ENCODE measurements at regions not wholly inside any gene's neighbourhood (a gene's known extent, or its start where the extent isn't known, plus 50 kb on each side); places are given as distances from the start of the nearest gene placed in this dataset.

DNA sequence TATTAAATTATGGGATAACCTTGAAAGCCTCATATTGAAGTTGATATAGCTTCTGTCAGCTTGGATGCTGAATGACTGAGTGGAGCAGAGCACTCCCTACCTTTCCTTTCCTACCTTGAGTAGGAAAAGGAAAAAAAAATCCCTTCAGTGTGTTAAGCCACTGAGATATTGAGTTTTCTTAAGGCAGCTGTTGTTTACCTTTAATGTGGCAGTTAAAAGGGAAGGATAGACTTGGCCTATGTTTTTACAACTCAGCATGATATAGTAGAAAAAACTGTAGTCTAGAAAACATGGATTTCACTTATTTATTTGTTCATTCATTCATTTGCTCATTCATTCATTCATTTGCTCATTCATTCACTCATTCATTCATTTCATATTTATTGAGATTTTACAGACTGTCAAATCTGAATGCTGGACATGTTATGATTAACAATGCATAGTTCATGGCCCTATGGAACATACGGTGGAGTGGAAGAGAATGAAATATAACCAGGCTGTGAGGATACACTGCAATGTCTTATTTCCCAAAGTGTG lies 131.5 kb upstream of the MAN1A1 start:
- WGBS (ENCODE audit: low lambda C conversion rate): 96% methylated on average over 1 of the region's 1 CpG
- Histone ChIP-seq H3K27ac (ENCODE audit: low read depth in 2 of 2, low read length in 1 of 2) (no peak overlapping the region), H3F3A (replicated peaks; ENCODE audit: insufficient read depth) (no peaks in the 10 kb centered on the region), H2AFZ (ENCODE audit: low read depth) (no peak overlapping the region), H3K4me1 (ENCODE audit: control insufficient read depth in 1 of 2, insufficient read depth in 2 of 2, low read depth in 1 of 2, low read length in 1 of 2) (peaks cover 0 to 4% of the 10 kb centered on the region in 2 experiments; a peak in 3 of 4 replicates), H3K4me3 (ENCODE audit: low read depth in 2 of 2, low read length in 1 of 2) (no peak overlapping the region), H3K4me2 (no peak overlapping the region), H3K36me3 (replicated peaks in 1 of 2; ENCODE audit: control insufficient read depth in 1 of 2, insufficient read depth in 2 of 2, low read length in 1 of 2) (no peaks in the 10 kb centered on the region), H3K27me3 (ENCODE audit: insufficient read depth) (no peaks in the 10 kb centered on the region), H3K79me2 (ENCODE audit: insufficient read depth) (no peaks in the 10 kb centered on the region), H3K9me2 (no peaks in the 10 kb centered on the region), H3K9me3 (no peaks in the 10 kb centered on the region), H3K9ac (no peak overlapping the region), H4K20me1 (ENCODE audit: insufficient read depth) (no peaks in the 10 kb centered on the region)
- CTCF ChIA-PET: interaction anchor here (0.7 kb wide), 1 partner anchor 67 kb away, joined by 3 read pairs; no protein-coding TSS in a partner anchor
- POLR2A ChIA-PET: no interaction called here
- no peak for DNase-seq
- TF ChIP-seq YY1 (IDR thresholded peaks at IDR 0.05; ENCODE audit: low read depth) (no peak), RXRA (IDR thresholded peaks at IDR 0.05; ENCODE audit: borderline replicate concordance, low read depth) (no peak), MXI1 (IDR thresholded peaks at IDR 0.05; ENCODE audit: low read depth, low read length) (no peak), CHD2 (IDR thresholded peaks at IDR 0.05; ENCODE audit: low read length, partially characterized antibody) (no peak), EZH2phosphoT487 (IDR thresholded peaks at IDR 0.05; ENCODE audit: borderline replicate concordance, low read depth) (no peak), SIN3A (IDR thresholded peaks at IDR 0.05; ENCODE audit: borderline replicate concordance, low read depth, low read length) (no peak), NFIC (IDR thresholded peaks at IDR 0.05; ENCODE audit: borderline replicate concordance) (no peak), JUND (IDR thresholded peaks at IDR 0.05) (no peak), GATA2 (CRISPR knock-in tag; IDR thresholded peaks at IDR 0.05) (no peak)
- TF ChIP-seq, protein P1, sequence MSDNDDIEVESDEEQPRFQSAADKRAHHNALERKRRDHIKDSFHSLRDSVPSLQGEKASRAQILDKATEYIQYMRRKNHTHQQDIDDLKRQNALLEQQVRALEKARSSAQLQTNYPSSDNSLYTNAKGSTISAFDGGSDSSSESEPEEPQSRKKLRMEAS (IDR thresholded peaks at IDR 0.05; ENCODE audit: low read depth): no peak
- TF ChIP-seq, protein P2, sequence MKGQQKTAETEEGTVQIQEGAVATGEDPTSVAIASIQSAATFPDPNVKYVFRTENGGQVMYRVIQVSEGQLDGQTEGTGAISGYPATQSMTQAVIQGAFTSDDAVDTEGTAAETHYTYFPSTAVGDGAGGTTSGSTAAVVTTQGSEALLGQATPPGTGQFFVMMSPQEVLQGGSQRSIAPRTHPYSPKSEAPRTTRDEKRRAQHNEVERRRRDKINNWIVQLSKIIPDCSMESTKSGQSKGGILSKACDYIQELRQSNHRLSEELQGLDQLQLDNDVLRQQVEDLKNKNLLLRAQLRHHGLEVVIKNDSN (IDR thresholded peaks at IDR 0.05; ENCODE audit: borderline replicate concordance, low read depth): no peak
- TF ChIP-seq, protein P3, sequence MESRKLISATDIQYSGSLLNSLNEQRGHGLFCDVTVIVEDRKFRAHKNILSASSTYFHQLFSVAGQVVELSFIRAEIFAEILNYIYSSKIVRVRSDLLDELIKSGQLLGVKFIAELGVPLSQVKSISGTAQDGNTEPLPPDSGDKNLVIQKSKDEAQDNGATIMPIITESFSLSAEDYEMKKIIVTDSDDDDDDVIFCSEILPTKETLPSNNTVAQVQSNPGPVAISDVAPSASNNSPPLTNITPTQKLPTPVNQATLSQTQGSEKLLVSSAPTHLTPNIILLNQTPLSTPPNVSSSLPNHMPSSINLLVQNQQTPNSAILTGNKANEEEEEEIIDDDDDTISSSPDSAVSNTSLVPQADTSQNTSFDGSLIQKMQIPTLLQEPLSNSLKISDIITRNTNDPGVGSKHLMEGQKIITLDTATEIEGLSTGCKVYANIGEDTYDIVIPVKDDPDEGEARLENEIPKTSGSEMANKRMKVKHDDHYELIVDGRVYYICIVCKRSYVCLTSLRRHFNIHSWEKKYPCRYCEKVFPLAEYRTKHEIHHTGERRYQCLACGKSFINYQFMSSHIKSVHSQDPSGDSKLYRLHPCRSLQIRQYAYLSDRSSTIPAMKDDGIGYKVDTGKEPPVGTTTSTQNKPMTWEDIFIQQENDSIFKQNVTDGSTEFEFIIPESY (IDR thresholded peaks at IDR 0.05; ENCODE audit: borderline replicate concordance, low read depth): no peak
- TF ChIP-seq, protein P4, sequence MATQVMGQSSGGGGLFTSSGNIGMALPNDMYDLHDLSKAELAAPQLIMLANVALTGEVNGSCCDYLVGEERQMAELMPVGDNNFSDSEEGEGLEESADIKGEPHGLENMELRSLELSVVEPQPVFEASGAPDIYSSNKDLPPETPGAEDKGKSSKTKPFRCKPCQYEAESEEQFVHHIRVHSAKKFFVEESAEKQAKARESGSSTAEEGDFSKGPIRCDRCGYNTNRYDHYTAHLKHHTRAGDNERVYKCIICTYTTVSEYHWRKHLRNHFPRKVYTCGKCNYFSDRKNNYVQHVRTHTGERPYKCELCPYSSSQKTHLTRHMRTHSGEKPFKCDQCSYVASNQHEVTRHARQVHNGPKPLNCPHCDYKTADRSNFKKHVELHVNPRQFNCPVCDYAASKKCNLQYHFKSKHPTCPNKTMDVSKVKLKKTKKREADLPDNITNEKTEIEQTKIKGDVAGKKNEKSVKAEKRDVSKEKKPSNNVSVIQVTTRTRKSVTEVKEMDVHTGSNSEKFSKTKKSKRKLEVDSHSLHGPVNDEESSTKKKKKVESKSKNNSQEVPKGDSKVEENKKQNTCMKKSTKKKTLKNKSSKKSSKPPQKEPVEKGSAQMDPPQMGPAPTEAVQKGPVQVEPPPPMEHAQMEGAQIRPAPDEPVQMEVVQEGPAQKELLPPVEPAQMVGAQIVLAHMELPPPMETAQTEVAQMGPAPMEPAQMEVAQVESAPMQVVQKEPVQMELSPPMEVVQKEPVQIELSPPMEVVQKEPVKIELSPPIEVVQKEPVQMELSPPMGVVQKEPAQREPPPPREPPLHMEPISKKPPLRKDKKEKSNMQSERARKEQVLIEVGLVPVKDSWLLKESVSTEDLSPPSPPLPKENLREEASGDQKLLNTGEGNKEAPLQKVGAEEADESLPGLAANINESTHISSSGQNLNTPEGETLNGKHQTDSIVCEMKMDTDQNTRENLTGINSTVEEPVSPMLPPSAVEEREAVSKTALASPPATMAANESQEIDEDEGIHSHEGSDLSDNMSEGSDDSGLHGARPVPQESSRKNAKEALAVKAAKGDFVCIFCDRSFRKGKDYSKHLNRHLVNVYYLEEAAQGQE (IDR thresholded peaks at IDR 0.05; ENCODE audit: low read depth, low read length): no peak
- TF ChIP-seq, protein P5, sequence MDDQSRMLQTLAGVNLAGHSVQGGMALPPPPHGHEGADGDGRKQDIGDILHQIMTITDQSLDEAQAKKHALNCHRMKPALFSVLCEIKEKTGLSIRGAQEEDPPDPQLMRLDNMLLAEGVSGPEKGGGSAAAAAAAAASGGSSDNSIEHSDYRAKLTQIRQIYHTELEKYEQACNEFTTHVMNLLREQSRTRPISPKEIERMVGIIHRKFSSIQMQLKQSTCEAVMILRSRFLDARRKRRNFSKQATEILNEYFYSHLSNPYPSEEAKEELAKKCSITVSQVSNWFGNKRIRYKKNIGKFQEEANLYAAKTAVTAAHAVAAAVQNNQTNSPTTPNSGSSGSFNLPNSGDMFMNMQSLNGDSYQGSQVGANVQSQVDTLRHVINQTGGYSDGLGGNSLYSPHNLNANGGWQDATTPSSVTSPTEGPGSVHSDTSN (IDR thresholded peaks at IDR 0.05): no peak
